ENCODE measurements at regions not wholly inside any gene's neighbourhood (a gene's known extent, or its start where the extent isn't known, plus 50 kb on each side); places are given as distances from the start of the nearest gene placed in this dataset.

GRCh38 chr4:77232653-77233052 is 75.6 kb downstream of the CCNG2 start:
- H3K9ac ChIP-seq (ENCODE audit: low read length), result no peak overlapping the region
- no peaks in the 10 kb centered on the region for H3K79me2 ChIP-seq (replicated peaks; ENCODE audit: insufficient read depth, low read length)
- H3K27me3 ChIP-seq (ENCODE audit: insufficient read depth, low read depth, low read length), result no peaks in the 10 kb centered on the region
- no peak overlapping the region for H3K27ac ChIP-seq (ENCODE audit: low read length)
- no peak overlapping the region for H2AFZ ChIP-seq (ENCODE audit: low read depth, low read length)
- H3K4me2 ChIP-seq (ENCODE audit: low read length), result no peak overlapping the region
- H3F3A ChIP-seq (ENCODE audit: insufficient read depth, low read length, poor library complexity, severe bottlenecking), result no peaks in the 10 kb centered on the region
- H3K9me3 ChIP-seq (ENCODE audit: low read length), result no peaks in the 10 kb centered on the region
- H3K9me2 ChIP-seq (ENCODE audit: insufficient read depth, low read length), result no peaks in the 10 kb centered on the region
- H4K20me1 ChIP-seq (ENCODE audit: insufficient read depth), result no peaks in the 10 kb centered on the region
- H3K4me3 ChIP-seq (ENCODE audit: low read length), result no peak overlapping the region
- TF ChIP-seq REST (IDR thresholded peaks at IDR 0.05; ENCODE audit: borderline replicate concordance), result no peak
- TF ChIP-seq POLR2AphosphoS5 (IDR thresholded peaks at IDR 0.05), result no peak
- TF ChIP-seq CTCF (IDR thresholded peaks at IDR 0.05; ENCODE audit: poor library complexity, severe bottlenecking), result no peak
- TF ChIP-seq SMC3 (conservative IDR thresholded peaks at IDR 0.05; ENCODE audit: poor library complexity), result no peak
- TF ChIP-seq EP300 (conservative IDR thresholded peaks at IDR 0.05; ENCODE audit: poor library complexity, severe bottlenecking), result no peak
- no peak for TF ChIP-seq RAD21 (conservative IDR thresholded peaks at IDR 0.05)
- no peaks in the 10 kb centered on the region for H3K36me3 ChIP-seq (ENCODE audit: insufficient read depth, low read length)

- Histone ChIP-seq H3K9ac (ENCODE audit: low read length) (no peak overlapping the region), H4K20me1 (ENCODE audit: insufficient read depth) (no peaks in the 10 kb centered on the region), H3K4me3 (ENCODE audit: low read length) (no peak overlapping the region), H3K27me3 (ENCODE audit: insufficient read depth, low read depth, low read length) (no peaks in the 10 kb centered on the region), H3F3A (ENCODE audit: insufficient read depth, low read length, poor library complexity, severe bottlenecking) (no peaks in the 10 kb centered on the region), H2AFZ (ENCODE audit: low read depth, low read length) (no peak overlapping the region), H3K9me2 (ENCODE audit: insufficient read depth, low read length) (no peaks in the 10 kb centered on the region), H3K27ac (ENCODE audit: low read length) (no peak overlapping the region), H3K36me3 (ENCODE audit: insufficient read depth, low read length) (no peaks in the 10 kb centered on the region), H3K4me2 (ENCODE audit: low read length) (no peak overlapping the region), H3K9me3 (ENCODE audit: low read length) (no peaks in the 10 kb centered on the region), H3K79me2 (replicated peaks; ENCODE audit: insufficient read depth, low read length) (no peaks in the 10 kb centered on the region)
- TF ChIP-seq REST (IDR thresholded peaks at IDR 0.05; ENCODE audit: borderline replicate concordance), result no peak
- no peak for TF ChIP-seq POLR2AphosphoS5 (IDR thresholded peaks at IDR 0.05)
- no peak for TF ChIP-seq EP300 (conservative IDR thresholded peaks at IDR 0.05; ENCODE audit: poor library complexity, severe bottlenecking)
- no peak for TF ChIP-seq SMC3 (conservative IDR thresholded peaks at IDR 0.05; ENCODE audit: poor library complexity)
Observed at GRCh38 chr4:77235289-77235854, 78.4 kb downstream of the CCNG2 start.

Measured in neural cell (in vitro differentiated cells).